NT2/D1 (cell line): ENCODE measurements at regions not wholly inside any gene's neighbourhood (a gene's known extent, or its start where the extent isn't known, plus 50 kb on each side); places are given as distances from the start of the nearest gene placed in this dataset.

Experiments used
- DNase-seq: peaks from one replicate; pipeline ENCODE4 v3.0.0-alpha.2; 2011; ENCODE audit warnings: low read depth, low spot score
- H3K27me3 ChIP-seq: 2 replicates; pipeline ENCODE4 v1.6.0; 2011; ENCODE audit warnings: mild to moderate bottlenecking; ENCODE audit not compliant: insufficient read length, insufficient read depth
- H3K36me3 ChIP-seq: 2 replicates; pipeline ENCODE4 v1.6.1; 2011; ENCODE audit warnings: mild to moderate bottlenecking, low read length, mixed read lengths; ENCODE audit not compliant: insufficient read depth, insufficient read length
- H3K4me1 ChIP-seq: 2 replicates; pipeline ENCODE4 v1.5.1; 2011; ENCODE audit not compliant: insufficient read depth, insufficient read length
- H3K4me3 ChIP-seq: 2 replicates; pipeline ENCODE4 v1.5.1; 2011; ENCODE audit warnings: low read depth; ENCODE audit not compliant: insufficient read length
- H3K9ac ChIP-seq: 2 replicates; pipeline ENCODE4 v1.6.0; 2011; ENCODE audit warnings: low read depth; ENCODE audit not compliant: insufficient read length
- H3K9me3 ChIP-seq: 2 replicates; pipeline ENCODE4 v1.5.1; 2011; ENCODE audit warnings: mild to moderate bottlenecking, low read length; ENCODE audit not compliant: insufficient read depth
- SUZ12 ChIP-seq: IDR thresholded peaks from 2 replicates; pipeline ENCODE4 v1.6.1; 2011; ENCODE audit not compliant: insufficient read length, insufficient read depth; ENCODE audit errors: extremely low read depth
- YY1 ChIP-seq: IDR thresholded peaks from 2 replicates; pipeline ENCODE4 v1.6.1; 2011; ENCODE audit not compliant: insufficient read length, insufficient read depth
- ZNF274 ChIP-seq: IDR thresholded peaks from 2 replicates; pipeline ENCODE4 v1.6.1; 2011; ENCODE audit warnings: mild to moderate bottlenecking, low read depth, low read length

DNA sequence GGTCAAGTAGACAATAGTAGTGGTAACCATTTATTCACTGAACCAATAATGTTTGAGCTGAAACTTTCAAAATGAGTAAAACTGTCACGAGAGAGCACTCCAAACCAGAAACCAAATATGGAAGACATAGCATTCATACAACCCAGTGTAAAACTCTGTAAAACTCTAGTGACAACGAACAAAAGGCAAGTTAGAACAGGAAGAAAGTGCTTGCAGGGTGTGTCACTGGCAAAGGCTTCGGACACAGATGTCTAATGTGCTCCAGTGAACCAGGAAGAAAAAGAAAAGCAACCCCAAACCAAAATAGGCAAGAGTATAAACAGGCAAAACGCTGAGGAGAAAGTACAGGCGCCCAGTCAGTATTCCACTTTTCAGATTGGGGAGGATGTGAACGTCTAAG lies 79.3 kb upstream of the FZD10 start:
- no peak for DNase-seq
- Histone ChIP-seq H3K27me3 (peaks cover 3% of the 10 kb centered on the region), H3K36me3 (no peaks in the 10 kb centered on the region), H3K4me1 (peaks cover 18% of the 10 kb centered on the region), H3K4me3 (no peak overlapping the region), H3K9me3 (no peaks in the 10 kb centered on the region; the same call in 1 of the 2 replicates), H3K9ac (no peak overlapping the region)
- TF ChIP-seq YY1 (no peak), ZNF274 (no peak), SUZ12 (no peak)

- peaks cover 3% of the 10 kb centered on the region for H3K27me3 ChIP-seq
- TF ChIP-seq ZNF274 (no peak), YY1 (no peak), SUZ12 (no peak)
- H3K4me1 ChIP-seq: peaks cover 19% of the 10 kb centered on the region
- no peak for DNase-seq
- H3K9me3 ChIP-seq: no peaks in the 10 kb centered on the region
- no peak overlapping the region for H3K4me3 ChIP-seq
- no peaks in the 10 kb centered on the region for H3K36me3 ChIP-seq
- no peak overlapping the region for H3K9ac ChIP-seq
Measured at GRCh38 chr12:130083734-130084133, 78.5 kb upstream of the FZD10 start.

GRCh38 chr12:130084359-130084758 lies 77.9 kb upstream of the FZD10 start:
- Histone ChIP-seq H3K9ac (no peak overlapping the region), H3K4me3 (no peak overlapping the region), H3K27me3 (peaks cover 3% of the 10 kb centered on the region), H3K9me3 (no peaks in the 10 kb centered on the region), H3K36me3 (no peaks in the 10 kb centered on the region), H3K4me1 (peaks cover 19% of the 10 kb centered on the region)
- DNase-seq: no peak
- TF ChIP-seq SUZ12: no peak
- TF ChIP-seq YY1: no peak
- TF ChIP-seq ZNF274: no peak

- H3K4me1 ChIP-seq: peaks cover 19% of the 10 kb centered on the region
- TF ChIP-seq SUZ12: no peak
- TF ChIP-seq ZNF274: no peak
- TF ChIP-seq YY1: no peak
- no peaks in the 10 kb centered on the region for H3K36me3 ChIP-seq
- H3K9me3 ChIP-seq: peaks cover 9% of the 10 kb centered on the region; the same call in 1 of the 2 replicates
- no peak overlapping the region for H3K4me3 ChIP-seq
- DNase-seq: no peak
- peaks cover 3% of the 10 kb centered on the region for H3K27me3 ChIP-seq
- H3K9ac ChIP-seq: no peak overlapping the region
Measured at GRCh38 chr12:130086248-130086647, 76.0 kb upstream of the FZD10 start.

GRCh38 chr12:130086797-130087196 lies 75.5 kb upstream of the FZD10 start:
- TF ChIP-seq ZNF274 (no peak), SUZ12 (no peak), YY1 (no peak)
- H3K9ac ChIP-seq: no peak overlapping the region
- H3K9me3 ChIP-seq: peaks cover 11% of the 10 kb centered on the region; the same call in 1 of the 2 replicates
- H3K4me1 ChIP-seq: peaks cover 19% of the 10 kb centered on the region
- H3K27me3 ChIP-seq: peaks cover 3% of the 10 kb centered on the region
- no peaks in the 10 kb centered on the region for H3K36me3 ChIP-seq
- DNase-seq: no peak
- no peak overlapping the region for H3K4me3 ChIP-seq

- H3K9ac ChIP-seq: peak overlapping the region; percentile 27
- no peaks in the 10 kb centered on the region for H3K36me3 ChIP-seq
- H3K27me3 ChIP-seq: peaks cover 3% of the 10 kb centered on the region
- H3K4me3 ChIP-seq: no peak overlapping the region
- H3K9me3 ChIP-seq: peaks cover 11% of the 10 kb centered on the region; the same call in 1 of the 2 replicates
- TF ChIP-seq ZNF274 (no peak), YY1 (no peak), SUZ12 (no peak)
- H3K4me1 ChIP-seq: peaks cover 19% of the 10 kb centered on the region
- DNase-seq: no peak
Measured at GRCh38 chr12:130087222-130087621, 75.0 kb upstream of the FZD10 start.

GRCh38 chr12:130088504-130088903 lies 73.8 kb upstream of the FZD10 start:
- TF ChIP-seq ZNF274 (no peak), YY1 (no peak), SUZ12 (no peak)
- no peak for DNase-seq
- no peaks in the 10 kb centered on the region for H3K36me3 ChIP-seq
- peaks cover 11% of the 10 kb centered on the region; the same call in 1 of the 2 replicates for H3K9me3 ChIP-seq
- H3K4me3 ChIP-seq: no peak overlapping the region
- H3K9ac ChIP-seq: no peak overlapping the region
- peaks cover 3% of the 10 kb centered on the region for H3K27me3 ChIP-seq
- peaks cover 19% of the 10 kb centered on the region for H3K4me1 ChIP-seq

- DNase-seq: no peak
- Histone ChIP-seq H3K27me3 (peaks cover 3% of the 10 kb centered on the region), H3K9ac (no peak overlapping the region), H3K36me3 (no peaks in the 10 kb centered on the region), H3K9me3 (peaks cover 11% of the 10 kb centered on the region; the same call in 1 of the 2 replicates), H3K4me1 (peaks cover 10% of the 10 kb centered on the region), H3K4me3 (no peak overlapping the region)
- TF ChIP-seq YY1 (no peak), SUZ12 (no peak), ZNF274 (no peak)
Measured at GRCh38 chr12:130090542-130090941, 71.7 kb upstream of the FZD10 start.
